Lower leg skin (tissue), 3 donors: ENCODE measurements at regions not wholly inside any gene's neighbourhood (a gene's known extent, or its start where the extent isn't known, plus 50 kb on each side); places are given as distances from the start of the nearest gene placed in this dataset.

Experiments used
- CTCF ChIP-seq, 3 donors: fragments of 450-650 bp; IDR thresholded peaks; one replicate each; pipeline ENCODE4 v1.5.1; 2016; ENCODE audit warnings: antibody characterized with exemption in 3 of 3, mild to moderate bottlenecking in 3 of 3, moderate library complexity in 2 of 3
- POLR2A ChIP-seq, 2 donors: fragments of 450-650 bp; IDR thresholded peaks; one replicate each; pipeline ENCODE4 v1.6.1; 2016 to 2017; ENCODE audit warnings: antibody characterized with exemption in 2 of 2, mild to moderate bottlenecking in 1 of 2, moderate library complexity in 1 of 2

GRCh38 chr11:13134066-13134465 lies 125.0 kb downstream of the RASSF10 start:
- no peak for TF ChIP-seq CTCF (IDR thresholded peaks at IDR 0.05)
- TF ChIP-seq POLR2A (IDR thresholded peaks at IDR 0.05) = no peak
